Prostate gland (tissue), 2 donors: ENCODE measurements at regions not wholly inside any gene's neighbourhood (a gene's known extent, or its start where the extent isn't known, plus 50 kb on each side); places are given as distances from the start of the nearest gene placed in this dataset.

Experiments used
- DNase-seq: peaks from one replicate; pipeline ENCODE4 v3.0.0-alpha.2; 2019; ENCODE audit warnings: low spot score
- H3K27ac ChIP-seq, 2 donors: fragments of 200-600 bp; sonication (generic); 2 replicates each; pipeline ENCODE4 v1.5.1; 2017 to 2019
- H3K27me3 ChIP-seq: fragments of 200-600 bp; sonication (generic); replicated peaks from 2 replicates; pipeline ENCODE4 v1.5.1; 2019; ENCODE audit not compliant: insufficient read depth
- H3K36me3 ChIP-seq, 2 donors: fragments of 200-600 bp; sonication (generic); 1 replicate in 1 of 2; 2 replicates in 1 of 2; pipeline versions ENCODE4 v1.5.1 to v1.8.1; 2017 to 2019
- H3K4me1 ChIP-seq: fragments of 200-600 bp; sonication (generic); replicated peaks from 2 replicates; pipeline ENCODE4 v1.5.1; 2019
- H3K4me3 ChIP-seq, 2 donors: fragments of 200-600 bp; sonication (generic); 2 replicates each; pipeline ENCODE4 v1.5.1; 2017 to 2019
- H3K9me3 ChIP-seq: fragments of 200-600 bp; sonication (generic); 2 replicates; pipeline ENCODE4 v1.5.1; 2017
- CTCF ChIP-seq, 4 experiments: fragments of 200-600 bp in 2 of 4; fragments of 450-650 bp in 2 of 4; sonication (generic) in 2 of 4; IDR thresholded peaks; 1 replicate in 3 of 4; 2 replicates in 1 of 4; pipeline ENCODE4 v1.5.1; 2016 to 2019; ENCODE audit warnings: antibody characterized with exemption in 4 of 4, mild to moderate bottlenecking in 2 of 4, moderate library complexity in 2 of 4
- POLR2A ChIP-seq: fragments of 450-650 bp; IDR thresholded peaks from one replicate; pipeline ENCODE4 v1.6.1; 2016; ENCODE audit warnings: antibody characterized with exemption, mild to moderate bottlenecking
- POLR2AphosphoS5 ChIP-seq: sonication (generic); formaldehyde crosslinking; IDR thresholded peaks from one replicate; pipeline ENCODE4 v1.6.1; 2017; ENCODE audit warnings: antibody characterized with exemption
- WGBS: methylation state at CpG from one replicate; pipeline ENCODE4 v1.1.5; 2018; 5-methylcytosine and 5-hydroxymethylcytosine counted together
- intact Hi-C: fragments of 100-400 bp; cut with DNase I; formaldehyde crosslinking; loops from one replicate; pipeline ENCODE4 v1.14.2; 2022

DNA sequence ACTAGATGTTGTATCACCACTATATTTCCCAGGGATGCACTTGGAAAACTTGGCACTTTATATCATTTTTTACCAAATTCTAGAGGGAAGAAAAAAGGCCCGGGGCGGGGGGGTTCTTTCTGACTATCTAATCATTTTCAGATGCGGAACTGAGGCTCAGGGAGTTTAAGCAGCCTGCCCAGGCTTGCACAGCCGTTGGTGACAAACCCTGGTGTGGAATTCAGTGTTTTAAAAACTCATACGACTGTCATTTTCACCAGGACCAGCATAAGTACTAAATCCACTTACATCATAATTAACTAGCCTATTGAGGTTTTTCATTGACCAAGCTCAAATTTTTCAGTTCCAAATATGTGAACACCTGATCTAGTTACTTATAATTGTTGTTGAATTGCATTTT is 181.0 kb downstream of the IPO8 start:
- no peak for DNase-seq
- Histone ChIP-seq H3K36me3 (no peaks in the 10 kb centered on the region), H3K9me3 (no peaks in the 10 kb centered on the region), H3K27ac (no peak overlapping the region), H3K4me1 (no peaks in the 10 kb centered on the region), H3K27me3 (no peaks in the 10 kb centered on the region), H3K4me3 (no peak overlapping the region)
- no peak for TF ChIP-seq POLR2AphosphoS5
- no peak for TF ChIP-seq CTCF (IDR thresholded peaks at IDR 0.05)
- no peak for TF ChIP-seq POLR2A
- WGBS: 58% methylated on average over 5 of the region's 5 CpGs
- intact Hi-C loops: no loop called here

DNA sequence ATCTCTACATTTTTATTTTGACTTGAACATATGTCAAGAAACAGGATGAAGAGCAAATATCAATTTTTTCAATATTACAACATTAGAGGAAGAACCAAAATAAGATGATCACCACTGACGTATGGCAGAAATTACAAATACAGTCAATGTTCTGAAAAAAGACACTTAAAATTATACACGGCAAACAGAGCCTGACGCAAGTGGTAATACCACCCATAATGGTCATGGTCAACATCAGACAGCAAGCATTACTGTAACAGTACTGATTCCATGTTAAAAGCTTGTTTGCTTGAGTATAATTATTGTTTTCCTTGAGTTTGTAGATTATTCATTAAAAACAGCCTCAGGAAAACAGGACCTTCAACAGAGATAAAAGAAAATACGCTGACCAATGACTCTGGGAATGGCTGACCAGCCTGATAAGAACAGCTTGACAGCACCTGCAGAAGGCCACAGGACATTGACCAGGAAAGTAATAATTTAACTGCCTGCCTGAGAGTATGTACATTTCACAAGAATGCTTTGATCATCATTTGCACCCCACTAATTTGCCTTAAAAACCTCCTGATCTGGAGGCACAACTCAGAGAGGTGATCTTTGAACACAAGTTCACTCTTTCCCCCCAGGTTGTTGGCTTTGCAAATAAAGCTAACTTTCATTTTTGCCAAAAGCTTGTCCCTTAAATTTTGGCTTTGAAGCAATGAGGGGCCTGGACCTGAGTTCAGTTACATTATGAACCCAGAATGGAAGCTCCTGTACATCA is 187.3 kb downstream of the IPO8 start:
- H3K27ac ChIP-seq: no peak overlapping the region
- H3K4me1 ChIP-seq: no peaks in the 10 kb centered on the region
- WGBS: 95% methylated on average over 4 of the region's 4 CpGs
- H3K4me3 ChIP-seq: no peak overlapping the region
- intact Hi-C loops: no loop called here
- H3K36me3 ChIP-seq: no peaks in the 10 kb centered on the region
- DNase-seq: no peak
- H3K9me3 ChIP-seq: no peaks in the 10 kb centered on the region
- no peaks in the 10 kb centered on the region for H3K27me3 ChIP-seq
- no peak for TF ChIP-seq CTCF (IDR thresholded peaks at IDR 0.05)
- TF ChIP-seq POLR2AphosphoS5: no peak
- no peak for TF ChIP-seq POLR2A

DNA sequence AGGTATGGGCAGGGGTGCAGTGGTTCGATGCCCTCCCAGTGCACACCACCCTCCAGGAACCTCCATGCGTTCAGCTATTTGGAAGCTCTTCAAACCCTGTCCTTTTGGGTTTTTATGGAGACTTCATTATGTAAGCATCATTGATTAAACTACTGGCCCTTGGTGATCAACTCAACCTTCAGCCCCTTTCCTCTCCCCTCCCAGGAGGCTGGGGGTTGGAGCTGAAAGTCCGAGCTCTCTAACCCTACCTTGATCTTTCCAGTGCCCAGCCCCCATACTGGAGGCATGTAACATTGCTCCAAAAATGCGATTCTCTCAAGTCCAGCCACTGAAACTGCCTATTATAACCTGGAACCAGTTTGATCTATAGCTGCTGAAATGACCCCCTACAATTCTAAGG is 188.1 kb downstream of the IPO8 start:
- intact Hi-C loops: no loop called here
- 91% methylated on average over 4 of the region's 4 CpGs for WGBS
- H3K27me3 ChIP-seq: no peaks in the 10 kb centered on the region

GRCh38 chr12:30506411-30506810 is 189.3 kb downstream of the IPO8 start:
- Histone ChIP-seq H3K4me3 (no peak overlapping the region), H3K27ac (no peak overlapping the region), H3K4me1 (no peaks in the 10 kb centered on the region), H3K36me3 (no peaks in the 10 kb centered on the region), H3K9me3 (no peaks in the 10 kb centered on the region), H3K27me3 (no peaks in the 10 kb centered on the region)
- 87% methylated on average over 7 of the region's 7 CpGs for WGBS
- intact Hi-C loops: no loop called here
- DNase-seq: no peak
- no peak for TF ChIP-seq POLR2A
- no peak for TF ChIP-seq CTCF (IDR thresholded peaks at IDR 0.05)
- no peak for TF ChIP-seq POLR2AphosphoS5

More for the DNA sequence above, 188.1 kb downstream of the IPO8 start:
- H3K4me3 ChIP-seq: no peak overlapping the region
- no peak overlapping the region for H3K27ac ChIP-seq
- DNase-seq: no peak
- TF ChIP-seq CTCF (IDR thresholded peaks at IDR 0.05) (no peak), POLR2AphosphoS5 (no peak), POLR2A (no peak)
- no peaks in the 10 kb centered on the region for H3K4me1 ChIP-seq
- H3K36me3 ChIP-seq: no peaks in the 10 kb centered on the region
- no peaks in the 10 kb centered on the region for H3K9me3 ChIP-seq

- TF ChIP-seq CTCF (IDR thresholded peaks at IDR 0.05) (no peak), POLR2AphosphoS5 (no peak), POLR2A (no peak)
- H3K9me3 ChIP-seq: no peaks in the 10 kb centered on the region
- H3K27me3 ChIP-seq: no peaks in the 10 kb centered on the region
- intact Hi-C loops: no loop called here
- DNase-seq: peak; percentile 10
- no peaks in the 10 kb centered on the region for H3K36me3 ChIP-seq
- no peak overlapping the region for H3K27ac ChIP-seq
- H3K4me3 ChIP-seq: no peak overlapping the region
- 54% methylated on average over 2 of the region's 2 CpGs for WGBS
- no peaks in the 10 kb centered on the region for H3K4me1 ChIP-seq
Observed at GRCh38 chr12:30501718-30502117, 194.0 kb downstream of the IPO8 start.
